ENCODE measurements at regions not wholly inside any gene's neighbourhood (a gene's known extent, or its start where the extent isn't known, plus 50 kb on each side); places are given as distances from the start of the nearest gene placed in this dataset.
"Not testable (repeated sequence)": the region's sequence is repeated elsewhere in the genome, so short reads cannot be mapped to it uniquely, and the experiment has no call there.

- DNase-seq: no peak
Observed at GRCh38 chr1:104182251-104182650, 432.6 kb downstream of the AMY1C start.

GRCh38 chr1:104189207-104189606 lies 439.5 kb downstream of the AMY1C start:
- no peak for DNase-seq

- DNase-seq: no peak
Observed at GRCh38 chr1:104190821-104191220, 441.1 kb downstream of the AMY1C start.

GRCh38 chr1:104195395-104195794 lies 445.7 kb downstream of the AMY1C start:
- no peak for DNase-seq

GRCh38 chr1:104196136-104196535 lies 446.4 kb downstream of the AMY1C start:
- no peak for DNase-seq

- no peak for DNase-seq
Observed at GRCh38 chr1:104197516-104197915, 447.8 kb downstream of the AMY1C start.

GRCh38 chr1:104212239-104212638 lies 462.5 kb downstream of the AMY1C start:
- no peak for DNase-seq

- DNase-seq: not testable (repeated sequence)
Observed at GRCh38 chr1:104217395-104217986, 467.8 kb downstream of the AMY1C start.

- DNase-seq: no peak
Observed at GRCh38 chr1:104229860-104230259, 480.2 kb downstream of the AMY1C start.

- DNase-seq: no peak
Observed at GRCh38 chr1:104231676-104232075, 482.0 kb downstream of the AMY1C start.

- DNase-seq: no peak
Observed at GRCh38 chr1:104235141-104235540, 485.4 kb downstream of the AMY1C start.

GRCh38 chr1:104238991-104239390 lies 489.3 kb downstream of the AMY1C start:
- DNase-seq: no peak

- DNase-seq: no peak
Observed at GRCh38 chr1:104248385-104248784, 498.7 kb downstream of the AMY1C start.

GRCh38 chr1:104259481-104259880 lies 509.8 kb downstream of the AMY1C start:
- DNase-seq: no peak

GRCh38 chr1:104263110-104263509 lies 513.4 kb downstream of the AMY1C start:
- not testable (repeated sequence) for DNase-seq

GRCh38 chr1:104264521-104264920 lies 514.8 kb downstream of the AMY1C start:
- no peak for DNase-seq

- DNase-seq: no peak
Observed at GRCh38 chr1:104265163-104265562, 515.5 kb downstream of the AMY1C start.

- no peak for DNase-seq
Observed at GRCh38 chr1:104266612-104267011, 516.9 kb downstream of the AMY1C start.

GRCh38 chr1:104288322-104288721 lies 538.6 kb downstream of the AMY1C start:
- DNase-seq: not testable (repeated sequence)

- DNase-seq: no peak
Observed at GRCh38 chr1:104291156-104291555, 541.5 kb downstream of the AMY1C start.

- no peak for DNase-seq
Observed at GRCh38 chr1:104294259-104294658, 544.6 kb downstream of the AMY1C start.

- DNase-seq: no peak
Observed at GRCh38 chr1:104295511-104295910, 545.8 kb downstream of the AMY1C start.

- DNase-seq: no peak
Observed at GRCh38 chr1:104309673-104310072, 560.0 kb downstream of the AMY1C start.

GRCh38 chr1:104315823-104316222 lies 566.1 kb downstream of the AMY1C start:
- DNase-seq: no peak

- DNase-seq: no peak
Observed at GRCh38 chr1:104322131-104322530, 572.4 kb downstream of the AMY1C start.

Measured in T-helper 1 cell (primary cell).